GM21786 (cell line): ENCODE measurements at regions not wholly inside any gene's neighbourhood (a gene's known extent, or its start where the extent isn't known, plus 50 kb on each side); places are given as distances from the start of the nearest gene placed in this dataset.
"Not testable (repeated sequence)": the region's sequence is repeated elsewhere in the genome, so short reads cannot be mapped to it uniquely, and the experiment has no call there.

Source experiments
- ATAC-seq: cut with Tn5 transposase; IDR thresholded peaks from one replicate; pipeline ENCODE4 v1.9.1; 2021; ENCODE audit not compliant: unreplicated experiment

DNA sequence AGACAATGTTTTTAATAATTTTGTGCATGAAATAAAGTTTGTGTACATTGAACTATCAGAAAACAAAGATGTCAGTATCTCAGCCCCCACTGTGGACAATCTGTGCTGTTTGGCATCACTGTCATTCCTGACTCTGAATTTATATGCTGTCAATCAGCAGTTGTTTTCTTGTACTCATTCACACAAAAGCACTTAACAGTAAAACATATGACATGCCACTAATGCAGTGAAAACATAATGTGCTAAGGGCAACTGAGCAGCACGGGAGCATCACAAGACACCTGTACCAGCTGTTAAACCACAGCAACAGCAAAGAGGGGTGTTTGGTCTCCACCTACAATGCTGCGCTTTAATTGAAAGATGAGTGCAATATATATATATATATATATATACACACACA lies 647.8 kb upstream of the SLC35B3 start:
- ATAC-seq = no peak

DNA sequence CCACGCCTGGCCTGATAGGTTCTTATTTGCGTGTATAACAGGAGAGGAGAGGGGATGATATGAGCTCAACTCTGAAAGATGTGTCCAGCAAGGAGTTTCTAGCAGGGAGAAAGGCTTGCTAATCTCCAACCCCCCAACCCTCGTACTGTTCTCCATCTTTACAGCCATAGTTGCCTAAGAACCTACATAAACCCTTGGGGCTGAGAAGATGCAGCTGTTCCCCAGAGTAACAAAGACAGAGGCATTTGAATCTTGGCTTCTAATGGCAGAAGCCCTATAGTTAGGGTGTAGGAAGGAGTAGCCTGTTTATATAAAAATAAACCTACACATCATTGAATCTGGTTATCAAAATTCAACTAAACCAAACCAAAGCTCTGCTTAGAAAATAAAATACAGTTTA lies 631.4 kb upstream of the SLC35B3 start:
- no peak for ATAC-seq

DNA sequence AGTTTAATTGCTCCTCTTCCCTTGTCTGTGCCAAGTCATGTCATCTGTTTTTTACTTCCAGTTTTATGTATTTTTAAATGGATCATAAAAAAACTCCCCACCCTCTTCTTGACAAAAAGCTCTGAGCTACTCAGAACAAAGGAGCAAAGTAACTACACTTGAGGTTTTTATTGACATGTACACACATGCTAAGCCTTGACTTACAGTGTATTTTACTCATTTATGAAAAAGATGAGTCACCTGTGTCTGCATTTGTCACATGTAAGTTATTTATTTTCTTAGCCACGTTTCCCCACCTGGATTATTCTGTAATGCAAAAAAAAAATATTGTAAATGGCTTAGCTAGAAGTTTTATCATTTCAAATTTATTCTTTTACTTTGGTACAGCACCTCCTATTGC lies 628.8 kb upstream of the SLC35B3 start:
- no peak for ATAC-seq

DNA sequence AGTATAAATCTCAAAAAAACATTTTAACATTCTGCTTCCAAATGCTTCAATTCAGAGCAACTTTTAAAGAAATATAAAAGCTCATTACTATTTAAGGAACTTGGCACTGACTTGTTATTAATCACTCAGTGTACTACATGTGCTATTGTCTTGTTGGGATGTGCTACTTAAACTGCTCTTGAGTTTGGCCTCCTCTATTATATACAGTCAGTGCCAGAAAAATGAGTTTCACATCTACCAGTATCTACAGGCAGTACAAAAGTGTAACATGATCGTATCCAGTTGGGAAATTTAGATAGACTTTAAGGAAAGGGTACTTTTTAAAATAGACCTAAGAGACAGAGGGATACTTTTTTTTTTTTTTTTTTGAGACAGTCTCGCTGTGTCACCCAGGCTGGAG lies 627.3 kb upstream of the SLC35B3 start:
- no peak for ATAC-seq

DNA sequence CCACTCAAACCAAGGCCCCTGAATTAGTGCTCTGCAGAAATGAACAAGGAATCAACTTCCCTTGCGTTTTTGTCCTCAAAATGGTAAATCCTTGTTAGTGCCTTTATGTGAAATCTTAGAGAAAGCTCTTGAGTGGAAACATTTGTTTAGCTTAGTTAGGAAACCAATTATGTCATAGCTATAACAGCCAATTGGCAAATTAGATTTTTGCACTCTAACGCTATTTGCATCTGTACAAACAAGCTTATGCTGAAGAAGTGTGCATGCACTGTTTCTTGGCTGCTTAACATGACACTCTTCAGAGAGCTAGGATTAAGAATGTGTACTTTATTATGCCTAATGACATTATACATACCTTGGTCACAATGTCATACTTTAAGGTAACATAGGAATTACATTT lies 622.6 kb upstream of the SLC35B3 start:
- ATAC-seq = no peak

DNA sequence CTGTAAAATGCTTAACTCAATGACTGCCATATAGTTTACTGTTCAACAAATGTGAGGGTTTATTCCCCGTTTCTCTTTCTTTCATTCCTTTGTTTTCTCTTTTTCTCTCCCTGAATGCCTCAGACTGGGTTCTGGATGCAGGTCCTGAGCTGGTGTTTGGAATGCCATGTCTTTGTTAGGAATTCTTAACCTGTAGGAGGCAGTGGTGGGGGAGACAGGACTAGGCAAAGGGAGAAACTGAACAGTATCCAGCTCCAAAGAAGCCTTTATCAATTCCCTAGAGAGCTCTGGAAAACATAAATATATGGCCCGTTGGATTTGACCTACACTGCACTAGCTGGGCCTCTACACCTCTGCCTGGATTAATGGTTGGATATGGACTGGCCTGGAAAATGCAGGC lies 621.2 kb upstream of the SLC35B3 start:
- no peak for ATAC-seq

DNA sequence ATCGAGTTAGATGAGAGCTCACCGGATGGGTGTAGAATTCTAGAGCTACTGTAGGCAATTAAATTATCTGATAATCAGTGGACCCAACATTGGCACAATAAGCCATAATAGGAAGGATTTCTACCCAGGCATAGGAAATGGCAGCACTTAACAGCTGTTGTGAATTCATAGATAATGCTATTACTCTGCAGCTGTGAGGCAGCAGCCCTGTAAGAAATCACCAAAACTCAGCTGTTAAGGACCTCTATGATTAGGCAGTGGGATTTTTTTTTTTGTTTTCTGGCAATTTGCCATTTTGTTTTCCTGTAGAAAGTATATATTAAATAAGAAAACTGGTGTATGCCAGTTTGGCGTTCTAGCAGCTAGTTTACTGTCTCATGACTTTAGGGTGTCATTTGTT lies 609.1 kb upstream of the SLC35B3 start:
- ATAC-seq = no peak

DNA sequence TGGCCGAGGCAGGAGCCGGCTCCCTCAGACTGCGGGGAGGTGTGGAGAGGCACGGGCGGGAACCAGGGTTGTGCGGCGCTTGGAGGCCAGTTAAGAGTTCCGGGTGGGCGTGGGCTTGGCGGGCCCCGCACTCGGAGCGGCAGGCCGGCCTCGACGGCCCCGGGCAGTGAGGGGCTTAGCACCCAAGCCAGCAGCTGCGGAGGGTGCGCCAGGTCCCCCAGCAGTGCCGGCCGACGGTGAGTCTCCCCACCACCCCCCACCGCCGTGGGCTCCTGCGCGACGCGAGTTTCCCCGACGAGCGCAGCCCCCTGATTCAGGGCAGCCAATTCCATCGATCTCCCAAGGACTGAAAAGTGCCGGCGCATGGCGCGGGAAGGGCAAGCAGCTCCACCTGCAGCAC lies 605.4 kb upstream of the SLC35B3 start:
- no peak for ATAC-seq

DNA sequence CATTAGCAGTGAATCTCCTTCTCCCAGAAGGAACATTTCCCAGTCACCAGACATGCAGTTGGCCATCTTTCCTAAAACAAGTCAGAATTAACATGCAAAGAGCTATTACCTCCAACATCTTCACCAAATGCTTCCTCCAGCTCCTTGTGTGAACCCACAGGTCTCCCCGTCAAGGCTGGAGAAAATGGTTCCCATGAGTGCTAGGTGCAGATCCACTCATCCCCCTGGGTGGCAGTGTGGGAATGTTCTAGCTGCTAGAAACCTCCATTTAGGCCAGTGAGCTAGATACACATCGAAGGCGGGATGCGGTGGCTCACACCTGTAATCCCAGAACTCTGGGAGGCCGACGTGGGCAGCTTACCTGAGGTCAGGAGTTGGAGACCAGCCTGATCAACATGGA lies 603.9 kb upstream of the SLC35B3 start:
- no peak for ATAC-seq

DNA sequence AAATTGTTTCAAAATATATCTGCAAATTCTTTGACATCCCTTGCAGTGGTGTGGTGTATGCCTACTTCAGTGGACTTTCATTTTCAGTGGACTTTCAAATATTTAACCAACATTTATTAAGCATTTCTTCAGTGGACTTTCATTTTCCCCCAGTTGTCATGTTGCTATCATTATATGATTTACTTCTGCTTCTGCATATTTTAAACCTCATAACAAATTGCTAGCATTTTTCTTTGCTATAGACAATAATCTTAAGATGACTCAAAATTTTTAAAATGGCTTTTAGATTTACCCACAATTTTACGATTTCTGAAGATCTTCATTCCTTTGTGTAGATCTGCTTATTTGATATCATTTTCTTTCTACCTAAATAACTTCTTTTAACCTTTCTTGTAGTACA lies 592.7 kb upstream of the SLC35B3 start:
- ATAC-seq = no peak

DNA sequence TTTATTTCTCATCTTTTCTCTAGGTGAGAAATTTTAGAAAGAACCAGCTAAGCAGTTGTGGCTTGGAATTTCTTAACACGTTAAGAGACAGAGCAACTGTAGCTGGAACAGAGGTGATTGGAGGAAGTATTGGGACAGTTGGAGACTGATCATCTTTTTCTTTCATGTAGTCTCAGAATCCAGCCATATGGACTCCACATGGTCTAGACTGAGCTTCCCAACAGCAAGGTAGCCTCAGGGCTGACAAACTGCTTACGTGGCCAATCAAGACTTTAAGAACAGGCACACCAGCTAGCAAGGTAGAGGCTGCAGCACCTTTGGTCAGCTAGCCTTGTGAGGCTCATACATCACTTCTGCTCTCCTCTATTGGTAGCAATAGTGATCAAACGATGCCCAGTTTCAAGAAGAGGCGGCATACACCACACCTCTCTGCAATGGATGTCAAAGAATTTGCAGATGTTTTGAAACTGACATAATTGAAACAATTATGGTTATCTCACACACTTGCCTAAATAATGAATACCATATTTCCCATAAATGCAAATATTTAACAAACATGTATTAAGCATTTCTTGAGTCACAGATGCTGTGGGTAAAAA lies 590.5 kb upstream of the SLC35B3 start:
- no peak for ATAC-seq

DNA sequence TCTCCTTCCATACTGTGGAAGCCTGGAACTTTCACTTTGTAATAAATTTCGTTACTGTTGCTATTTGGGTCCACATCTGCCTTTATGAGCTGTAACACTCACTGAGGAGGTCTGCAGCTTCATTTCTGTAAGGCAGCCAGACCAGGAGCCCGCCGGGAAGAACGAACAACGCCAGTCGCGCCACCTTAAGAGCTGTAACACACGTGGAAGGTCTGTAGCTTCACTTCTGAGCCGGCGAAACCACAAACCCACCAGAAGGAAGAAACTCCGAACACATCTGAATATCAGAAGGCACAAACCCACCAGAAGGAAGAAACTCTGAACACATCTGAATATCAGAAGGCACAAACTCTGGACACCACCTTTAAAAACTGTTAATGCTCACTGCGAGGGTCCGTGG lies 589.9 kb upstream of the SLC35B3 start:
- no peak for ATAC-seq

DNA sequence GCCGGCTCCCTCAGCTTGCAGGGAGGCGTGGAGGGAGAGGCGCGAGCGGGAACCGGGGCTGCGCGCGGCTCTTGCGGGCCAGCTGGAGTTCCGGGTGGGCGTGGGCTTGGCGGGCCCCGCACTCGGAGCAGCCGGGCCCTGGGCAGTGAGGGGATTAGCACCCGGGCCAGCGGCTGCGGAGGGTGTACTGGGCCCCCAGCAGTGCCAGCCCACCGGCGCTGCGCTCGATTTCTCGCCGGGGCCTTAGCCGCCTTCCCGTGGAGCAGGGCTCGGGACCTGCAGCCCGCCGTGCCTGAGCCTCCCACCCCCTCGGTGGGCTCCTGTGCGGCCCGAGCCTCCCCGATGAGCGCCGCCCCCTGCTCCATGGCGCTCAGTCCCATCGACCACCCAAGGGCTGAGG lies 588.9 kb upstream of the SLC35B3 start:
- not testable (repeated sequence) for ATAC-seq

DNA sequence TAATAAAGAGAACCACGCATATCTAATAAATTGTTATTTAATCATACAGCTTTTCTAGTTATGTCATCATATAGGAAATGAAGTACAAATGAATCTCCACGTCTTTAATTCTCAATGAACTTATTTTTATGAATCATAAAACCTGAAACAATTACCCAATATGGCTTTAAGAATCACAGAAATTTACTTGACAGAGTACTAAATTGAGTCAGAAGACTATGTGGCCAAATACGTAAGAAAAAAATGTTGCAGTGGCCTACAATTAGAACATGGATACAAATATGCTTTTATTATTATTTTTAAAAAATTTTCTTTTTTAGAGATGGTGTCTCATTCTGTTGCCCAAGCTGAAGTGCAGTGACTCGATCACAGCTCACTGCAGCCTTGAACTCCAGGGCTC lies 584.7 kb upstream of the SLC35B3 start:
- no peak for ATAC-seq

DNA sequence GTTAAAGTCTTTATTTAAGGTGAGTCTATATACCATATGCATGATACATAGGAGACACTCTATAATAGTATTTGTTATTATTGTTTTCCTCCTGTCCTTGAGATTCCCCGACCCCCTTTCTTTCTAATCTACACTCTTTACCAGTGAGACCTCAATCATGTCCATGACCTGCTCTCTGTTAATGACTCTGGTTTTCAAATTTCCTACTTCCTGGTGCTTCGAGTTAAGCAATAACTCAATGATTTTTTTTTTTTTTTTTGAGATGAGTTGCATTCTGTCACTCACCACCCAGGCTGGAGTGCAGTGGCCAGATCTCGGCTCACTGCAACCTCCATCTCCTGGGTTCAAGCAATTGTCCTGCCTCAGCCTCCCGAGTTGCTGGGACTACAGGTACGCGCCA lies 574.6 kb upstream of the SLC35B3 start:
- no peak for ATAC-seq

DNA sequence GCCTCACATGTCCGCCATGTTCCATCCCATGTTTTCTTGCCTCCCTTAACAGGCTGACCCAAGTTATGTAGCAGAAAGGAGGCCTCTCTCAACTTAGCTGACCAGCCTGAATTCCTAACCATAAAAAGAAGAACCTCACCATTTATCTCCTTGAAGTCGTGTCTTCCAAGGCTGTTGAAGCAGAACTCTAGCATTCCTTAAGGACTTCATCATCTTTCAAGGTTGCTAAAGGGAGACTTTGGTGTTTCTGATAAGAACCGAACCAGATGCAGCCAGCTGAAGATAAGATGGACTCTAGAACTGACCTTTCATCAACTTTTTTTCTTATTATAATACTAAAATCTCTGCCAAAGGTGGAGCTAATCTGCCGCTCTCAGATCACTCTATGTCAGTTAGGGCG lies 571.7 kb upstream of the SLC35B3 start:
- ATAC-seq = no peak

DNA sequence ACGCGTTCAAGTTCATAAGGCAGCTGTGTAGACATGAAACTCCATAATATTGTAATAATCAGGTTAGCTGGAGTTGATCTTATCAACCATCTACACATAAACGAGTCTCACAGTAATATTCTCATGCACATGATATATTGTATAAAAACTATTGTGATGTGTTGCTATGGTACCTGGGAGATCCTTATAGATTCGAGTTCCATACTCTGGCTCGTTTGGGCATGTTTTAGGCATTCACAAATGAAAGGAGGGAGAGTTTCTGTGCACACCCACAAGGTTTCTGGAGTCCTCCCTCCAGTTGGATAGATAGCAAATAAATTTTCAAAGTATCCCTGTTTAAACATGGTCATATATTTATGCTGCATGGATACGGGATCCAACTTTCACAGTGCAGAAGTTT lies 567.5 kb upstream of the SLC35B3 start:
- no peak for ATAC-seq

DNA sequence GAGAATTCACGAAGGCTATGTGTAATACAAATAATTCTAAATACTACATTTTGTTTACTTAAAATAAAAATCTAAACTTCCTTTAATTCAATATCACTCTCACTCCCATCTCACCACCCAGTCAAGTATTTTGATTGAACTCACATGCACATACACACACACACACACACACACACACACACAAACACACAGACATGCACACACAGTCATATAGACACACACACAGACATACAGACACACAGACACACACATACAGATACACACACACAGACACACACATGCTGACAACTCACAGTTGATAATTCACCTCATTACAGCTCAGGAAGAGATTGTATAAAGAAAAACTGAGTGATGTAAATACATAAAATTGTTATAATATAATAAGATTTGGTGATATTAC lies 559.8 kb upstream of the SLC35B3 start:
- ATAC-seq = no peak

DNA sequence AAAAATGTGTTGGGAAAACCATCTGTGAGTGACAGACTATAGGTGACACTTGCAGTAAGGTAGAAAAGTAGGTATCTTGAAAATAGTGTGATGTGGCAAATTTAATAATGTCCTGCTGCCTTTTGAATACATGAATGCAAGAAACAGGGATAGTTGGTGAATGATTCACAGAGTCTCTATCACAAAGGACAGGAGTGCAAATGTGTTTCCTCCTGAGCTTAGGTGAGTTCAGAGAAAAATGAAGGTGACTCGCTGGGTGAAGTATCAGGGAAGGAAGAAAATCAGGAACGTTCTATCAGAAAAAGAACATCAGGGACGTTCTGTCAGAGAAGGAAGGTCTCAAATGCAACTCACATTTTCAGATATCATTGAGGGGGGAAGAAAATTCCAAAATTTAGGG lies 557.8 kb upstream of the SLC35B3 start:
- ATAC-seq = no peak

DNA sequence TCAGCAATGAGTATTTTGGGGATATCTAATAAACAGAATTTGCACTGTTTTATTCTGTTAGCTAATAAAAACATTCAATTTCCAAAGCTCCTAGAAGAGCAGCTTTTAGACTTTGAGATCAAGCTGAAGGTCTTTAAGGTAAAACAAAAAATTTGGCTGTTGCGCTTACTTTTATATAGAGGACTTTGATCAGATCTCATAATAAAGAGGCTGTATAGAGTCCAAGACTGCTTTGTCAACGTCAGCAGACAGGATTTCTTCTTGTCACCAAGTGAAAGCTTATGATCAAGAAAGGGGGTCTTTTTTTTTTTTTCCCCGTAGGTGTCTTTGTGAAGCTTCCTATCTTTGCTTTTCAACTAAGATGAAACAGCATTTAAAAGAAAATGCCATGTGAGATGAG lies 556.5 kb upstream of the SLC35B3 start:
- ATAC-seq = no peak

DNA sequence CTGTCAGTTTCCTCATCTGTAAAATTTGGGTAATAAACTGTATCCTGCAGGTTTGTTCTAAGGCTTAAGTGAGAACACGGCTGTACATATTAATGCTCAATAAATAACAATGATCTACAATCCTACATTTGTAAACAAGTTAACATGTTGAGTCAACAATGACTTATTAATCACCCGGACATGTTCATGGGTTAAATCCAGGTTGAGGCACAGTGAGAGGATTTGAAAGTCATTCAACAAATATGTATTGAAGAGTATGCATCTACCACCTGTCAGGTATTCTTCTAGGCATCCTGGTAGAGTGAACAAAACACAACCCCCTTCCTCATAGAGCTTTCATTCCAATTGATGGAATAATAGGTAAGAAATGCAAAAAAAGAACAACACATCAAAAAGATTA lies 554.7 kb upstream of the SLC35B3 start:
- no peak for ATAC-seq

DNA sequence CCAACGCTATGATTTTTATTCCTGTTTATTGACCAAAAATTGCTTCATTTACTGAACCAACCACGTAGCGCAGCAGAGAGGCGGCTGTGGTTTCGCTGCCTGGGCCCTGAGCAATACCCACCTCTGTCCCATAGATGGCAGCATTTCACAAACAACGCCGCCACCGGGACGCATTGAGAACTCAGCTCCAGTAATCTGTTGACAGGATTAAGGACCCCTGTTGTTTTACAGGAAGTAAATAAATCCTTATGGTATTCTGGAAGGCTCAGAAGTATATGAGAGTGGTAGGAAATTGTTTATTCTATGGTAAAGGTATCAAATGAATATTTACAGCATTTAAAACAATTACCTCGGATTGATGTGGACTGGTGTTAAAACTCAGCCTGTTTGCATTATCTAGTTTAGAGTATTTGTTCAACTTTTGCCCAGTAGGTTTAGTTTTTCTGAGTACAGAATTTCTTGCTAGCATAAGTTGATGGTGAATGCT lies 547.9 kb upstream of the SLC35B3 start:
- peak; percentile 98 for ATAC-seq

DNA sequence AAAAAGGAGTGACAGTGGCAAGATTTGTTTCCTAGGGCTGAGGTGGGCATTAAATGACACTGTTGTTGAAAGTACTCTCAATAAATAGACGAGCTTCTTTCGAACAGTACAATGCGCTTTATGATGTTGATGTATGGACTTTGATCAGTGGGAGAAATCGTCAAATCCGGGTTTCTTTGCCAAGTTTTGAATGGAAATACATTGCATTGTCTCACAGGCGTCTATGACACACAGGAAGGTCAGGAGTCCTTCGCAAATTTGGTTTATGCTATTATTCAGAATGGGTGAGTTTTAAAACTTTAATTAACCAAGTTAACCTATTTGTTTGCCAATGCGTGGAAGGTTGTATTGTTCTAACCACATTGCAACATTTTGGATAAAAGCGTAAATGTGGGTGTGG lies 547.3 kb upstream of the SLC35B3 start:
- ATAC-seq = no peak

DNA sequence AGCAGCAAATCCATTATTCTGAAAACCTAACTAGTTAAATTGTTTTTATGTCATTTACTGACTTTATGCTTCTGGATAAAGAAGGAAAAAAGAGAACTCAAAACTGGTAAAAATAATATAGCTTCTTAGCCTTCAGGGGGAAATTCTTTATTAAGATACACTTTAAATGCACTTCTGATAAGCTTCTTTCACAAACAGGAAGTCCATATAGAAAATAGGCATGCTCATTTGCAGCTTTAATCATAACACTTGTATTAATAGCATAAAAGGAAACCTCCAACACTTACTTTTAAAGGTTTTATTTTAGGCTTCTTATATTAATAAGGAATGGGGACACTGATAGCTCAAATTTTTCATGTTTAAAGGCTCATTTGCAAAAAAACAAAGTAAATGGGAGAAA lies 538.0 kb upstream of the SLC35B3 start:
- no peak for ATAC-seq
